OCI-LY1 (cell line): ENCODE measurements at regions not wholly inside any gene's neighbourhood (a gene's known extent, or its start where the extent isn't known, plus 50 kb on each side); places are given as distances from the start of the nearest gene placed in this dataset.

Experiments used
- H2AFZ ChIP-seq: fragments of 200-600 bp; sonication (generic), shearing (Covaris generic); 2 replicates; pipeline ENCODE4 v1.6.0; 2014; ENCODE audit warnings: antibody characterized with exemption, mild to moderate bottlenecking, low read length
- H3F3A ChIP-seq: fragments of 200-600 bp; sonication (generic), shearing (Covaris generic); 2 replicates; pipeline ENCODE4 v1.6.0; 2014; ENCODE audit warnings: mild to moderate bottlenecking, antibody characterized with exemption, low read length, moderate library complexity; ENCODE audit not compliant: insufficient read depth
- H3K27ac ChIP-seq: fragments of 200-600 bp; sonication (generic); 2 replicates; pipeline ENCODE4 v1.5.1; 2014; ENCODE audit warnings: low read length, mixed run types, mild to moderate bottlenecking, low read depth; ENCODE audit not compliant: poor library complexity, severe bottlenecking
- H3K27me3 ChIP-seq: fragments of 200-600 bp; sonication (generic); 2 replicates; pipeline ENCODE4 v1.6.0; 2014; ENCODE audit warnings: antibody characterized with exemption, mild to moderate bottlenecking, low read length, moderate library complexity; ENCODE audit not compliant: insufficient read depth
- H3K36me3 ChIP-seq: fragments of 200-600 bp; sonication (generic); 2 replicates; pipeline ENCODE4 v1.6.1; 2014; ENCODE audit warnings: mild to moderate bottlenecking, antibody characterized with exemption, low read length, moderate library complexity, mixed read lengths; ENCODE audit not compliant: insufficient read depth
- H3K4me1 ChIP-seq: fragments of 200-600 bp; sonication (generic); 2 replicates; pipeline ENCODE4 v1.5.1; 2014; ENCODE audit warnings: mild to moderate bottlenecking, low read length, moderate library complexity; ENCODE audit not compliant: insufficient read depth, severe bottlenecking
- H3K4me2 ChIP-seq: fragments of 200-600 bp; sonication (generic), shearing (Covaris generic); 2 replicates; pipeline ENCODE4 v1.6.1; 2014; ENCODE audit warnings: low read length
- H3K4me3 ChIP-seq: fragments of 200-600 bp; sonication (generic); 2 replicates; pipeline ENCODE4 v1.5.1; 2014; ENCODE audit warnings: low read length, low read depth, mild to moderate bottlenecking, mixed read lengths; ENCODE audit not compliant: poor library complexity, severe bottlenecking
- H3K79me2 ChIP-seq: fragments of 200-600 bp; shearing (Covaris generic); 2 replicates; pipeline ENCODE4 v1.6.1; 2016; ENCODE audit warnings: mixed run types, low read length, mixed read lengths; ENCODE audit not compliant: insufficient read depth
- H3K9ac ChIP-seq: fragments of 200-600 bp; sonication (generic), shearing (Covaris generic); 2 replicates; pipeline ENCODE4 v1.6.1; 2014; ENCODE audit warnings: mild to moderate bottlenecking, low read length, mixed read lengths
- H3K9me2 ChIP-seq: fragments of 200-600 bp; sonication (generic), shearing (Covaris generic); 2 replicates; pipeline ENCODE4 v1.6.1; 2014; ENCODE audit warnings: low read depth, mild to moderate bottlenecking, low read length, mixed read lengths
- H3K9me3 ChIP-seq: fragments of 200-600 bp; shearing (Covaris generic); 2 replicates; pipeline ENCODE4 v1.6.1; 2014; ENCODE audit warnings: low read length, mixed read lengths
- H4K20me1 ChIP-seq: fragments of 200-600 bp; sonication (generic), shearing (Covaris generic); 2 replicates; pipeline ENCODE4 v1.6.0; 2016; ENCODE audit warnings: mild to moderate bottlenecking, low read length; ENCODE audit not compliant: insufficient read depth
- EZH2 ChIP-seq: fragments of 200-600 bp; sonication (generic), shearing (Covaris generic); IDR thresholded peaks from 2 replicates; pipeline ENCODE4 v1.8.0; 2017; ENCODE audit warnings: borderline replicate concordance, mixed run types, mild to moderate bottlenecking, antibody characterized with exemption, low read length, moderate library complexity, mixed read lengths
- TF ChIP-seq, protein P1 (sequence below): fragments of 200-600 bp; sonication (generic), shearing (Covaris generic); IDR thresholded peaks from 2 replicates; pipeline ENCODE4 v1.5.1; 2017; ENCODE audit warnings: mild to moderate bottlenecking, antibody characterized with exemption, low read length, moderate library complexity, mixed read lengths

DNA sequence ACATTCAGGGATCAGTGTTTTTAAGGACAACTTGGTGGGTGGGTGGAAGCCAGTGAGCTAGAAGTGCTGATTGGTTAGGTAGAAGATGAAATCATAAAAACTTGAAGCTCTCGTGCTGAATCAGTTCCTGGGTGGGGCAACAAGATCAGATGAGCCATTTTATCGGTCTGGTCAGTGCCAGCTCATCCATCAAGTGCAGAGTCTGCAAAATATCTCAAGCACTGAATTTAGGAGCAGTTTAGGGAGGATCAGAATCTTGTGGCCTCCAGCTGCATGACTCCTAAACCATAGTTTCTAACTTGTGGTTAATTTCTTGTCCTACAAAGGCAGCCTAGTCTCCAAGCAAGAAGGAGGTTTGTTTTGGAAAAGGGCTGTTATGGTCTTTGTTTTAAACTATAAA is 166.4 kb downstream of the FAM170A start:
- Histone ChIP-seq H3K36me3 (no peaks in the 10 kb centered on the region), H2AFZ (no peak overlapping the region), H3K9me3 (no peaks in the 10 kb centered on the region), H3K9ac (no peak overlapping the region), H3K27ac (no peak overlapping the region), H4K20me1 (no peaks in the 10 kb centered on the region), H3K9me2 (no peaks in the 10 kb centered on the region), H3F3A (no peaks in the 10 kb centered on the region), H3K4me1 (no peaks in the 10 kb centered on the region), H3K79me2 (no peaks in the 10 kb centered on the region), H3K4me3 (no peak overlapping the region), H3K27me3 (no peaks in the 10 kb centered on the region), H3K4me2 (no peak overlapping the region)
- TF ChIP-seq, protein P1, sequence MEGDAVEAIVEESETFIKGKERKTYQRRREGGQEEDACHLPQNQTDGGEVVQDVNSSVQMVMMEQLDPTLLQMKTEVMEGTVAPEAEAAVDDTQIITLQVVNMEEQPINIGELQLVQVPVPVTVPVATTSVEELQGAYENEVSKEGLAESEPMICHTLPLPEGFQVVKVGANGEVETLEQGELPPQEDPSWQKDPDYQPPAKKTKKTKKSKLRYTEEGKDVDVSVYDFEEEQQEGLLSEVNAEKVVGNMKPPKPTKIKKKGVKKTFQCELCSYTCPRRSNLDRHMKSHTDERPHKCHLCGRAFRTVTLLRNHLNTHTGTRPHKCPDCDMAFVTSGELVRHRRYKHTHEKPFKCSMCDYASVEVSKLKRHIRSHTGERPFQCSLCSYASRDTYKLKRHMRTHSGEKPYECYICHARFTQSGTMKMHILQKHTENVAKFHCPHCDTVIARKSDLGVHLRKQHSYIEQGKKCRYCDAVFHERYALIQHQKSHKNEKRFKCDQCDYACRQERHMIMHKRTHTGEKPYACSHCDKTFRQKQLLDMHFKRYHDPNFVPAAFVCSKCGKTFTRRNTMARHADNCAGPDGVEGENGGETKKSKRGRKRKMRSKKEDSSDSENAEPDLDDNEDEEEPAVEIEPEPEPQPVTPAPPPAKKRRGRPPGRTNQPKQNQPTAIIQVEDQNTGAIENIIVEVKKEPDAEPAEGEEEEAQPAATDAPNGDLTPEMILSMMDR: no peak
- TF ChIP-seq EZH2: no peak

- Histone ChIP-seq H2AFZ (no peak overlapping the region), H3K4me3 (no peak overlapping the region), H3K9ac (no peak overlapping the region), H3K9me3 (no peaks in the 10 kb centered on the region), H4K20me1 (no peaks in the 10 kb centered on the region), H3K27me3 (no peaks in the 10 kb centered on the region), H3K4me1 (no peaks in the 10 kb centered on the region), H3K9me2 (no peaks in the 10 kb centered on the region), H3K36me3 (no peaks in the 10 kb centered on the region), H3F3A (no peaks in the 10 kb centered on the region), H3K4me2 (no peak overlapping the region), H3K27ac (no peak overlapping the region), H3K79me2 (no peaks in the 10 kb centered on the region)
- TF ChIP-seq, protein P1: no peak
- no peak for TF ChIP-seq EZH2
Observed at GRCh38 chr5:119801570-119801969, 172.2 kb downstream of the FAM170A start.

GRCh38 chr5:119808024-119808423 is 178.7 kb downstream of the FAM170A start:
- no peaks in the 10 kb centered on the region for H3K9me3 ChIP-seq
- no peaks in the 10 kb centered on the region for H3K9me2 ChIP-seq
- H3K4me1 ChIP-seq: no peaks in the 10 kb centered on the region
- TF ChIP-seq, protein P1: no peak
- no peak for TF ChIP-seq EZH2
- no peak overlapping the region for H3K27ac ChIP-seq
- no peak overlapping the region for H3K4me3 ChIP-seq
- no peaks in the 10 kb centered on the region for H4K20me1 ChIP-seq
- no peak overlapping the region for H3K9ac ChIP-seq
- no peaks in the 10 kb centered on the region for H3K27me3 ChIP-seq
- no peak overlapping the region for H3K4me2 ChIP-seq
- H3F3A ChIP-seq: no peaks in the 10 kb centered on the region
- H2AFZ ChIP-seq: no peak overlapping the region
- H3K36me3 ChIP-seq: no peaks in the 10 kb centered on the region
- no peaks in the 10 kb centered on the region for H3K79me2 ChIP-seq
